SKM-1 treated with dmso at 0.1 percent for 144 hours (cell line): ENCODE measurements at regions not wholly inside any gene's neighbourhood (a gene's known extent, or its start where the extent isn't known, plus 50 kb on each side); places are given as distances from the start of the nearest gene placed in this dataset.
"Not testable (repeated sequence)": the region's sequence is repeated elsewhere in the genome, so short reads cannot be mapped to it uniquely, and the experiment has no call there.

ENCODE experiments used
- DNase-seq: peaks from one replicate; lab custom pipeline; 2025; ENCODE audit not compliant: unreplicated experiment; lab: John Stamatoyannopoulos, UW

DNA sequence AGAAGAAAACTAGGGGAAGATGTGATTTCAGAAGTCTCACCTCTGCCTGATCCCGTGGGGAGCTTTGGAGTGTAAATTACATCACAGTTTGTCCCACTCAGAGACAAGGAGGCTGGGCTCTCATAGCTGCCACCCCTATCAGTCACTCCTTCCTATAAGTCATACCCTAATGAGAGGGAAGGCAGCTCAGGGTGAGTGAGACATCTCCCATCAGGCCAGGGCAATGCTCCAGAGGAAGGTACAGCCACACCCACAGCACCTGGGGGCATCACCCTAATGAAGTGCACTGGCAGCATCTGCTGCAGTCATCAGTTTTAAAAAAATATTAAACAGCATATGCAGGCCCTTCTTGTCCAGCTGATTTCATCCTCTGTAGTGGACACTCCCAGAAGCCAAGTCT, 223.1 kb upstream of the NBPF12 start:
- not testable (repeated sequence) for DNase-seq

DNA sequence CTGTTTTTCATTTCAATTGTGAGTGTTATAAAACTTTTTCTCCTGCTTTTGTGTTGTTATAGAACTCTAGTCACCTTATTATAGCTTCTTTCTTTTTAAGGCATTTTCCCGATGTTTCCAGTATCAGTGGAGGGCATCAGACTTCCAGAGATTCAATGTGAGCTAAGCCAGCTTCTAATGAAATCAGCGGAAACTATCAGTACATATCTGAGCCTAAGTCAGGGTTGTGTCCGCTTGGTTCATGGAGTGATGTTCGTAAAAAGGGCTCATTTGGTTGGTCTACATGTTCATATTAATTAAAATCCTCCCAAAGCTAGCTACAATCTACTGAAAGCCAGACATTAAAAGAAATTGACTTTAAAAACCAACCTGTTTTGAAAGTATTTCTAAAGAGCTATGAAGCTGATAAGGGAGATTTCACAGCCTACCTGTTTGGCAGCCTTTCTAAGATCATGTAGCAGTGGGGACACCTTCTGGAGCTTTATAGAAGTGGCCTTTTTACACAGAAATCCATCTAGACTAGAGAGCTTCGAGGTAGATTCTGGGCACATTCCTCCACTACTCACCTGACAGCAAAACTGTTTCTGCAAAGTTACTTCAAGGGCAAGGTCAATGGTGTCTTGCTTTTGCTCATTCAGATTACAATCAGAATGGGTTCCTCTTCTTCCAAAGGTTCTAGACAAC, 227.1 kb upstream of the NBPF12 start:
- peak; percentile 23 for DNase-seq

DNA sequence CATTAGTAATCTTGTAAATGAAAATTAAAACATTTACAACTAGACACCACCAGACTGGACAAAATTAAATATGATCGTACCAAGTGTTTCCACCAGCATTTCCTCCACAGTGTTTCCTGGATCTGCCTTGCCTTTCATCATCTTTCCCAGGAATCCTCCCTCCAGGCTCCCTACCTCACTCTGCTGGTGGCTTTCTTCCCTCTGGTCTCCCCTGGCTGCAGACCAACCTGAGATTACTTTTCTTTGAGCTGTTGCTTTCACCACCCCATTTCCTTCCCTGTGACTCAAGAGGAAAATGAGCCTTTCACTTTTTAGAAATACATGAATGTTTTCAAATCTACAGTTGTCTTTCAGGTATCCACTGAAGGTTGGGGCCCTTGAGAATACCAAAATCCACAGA, 228.8 kb upstream of the NBPF12 start:
- not testable (repeated sequence) for DNase-seq

DNA sequence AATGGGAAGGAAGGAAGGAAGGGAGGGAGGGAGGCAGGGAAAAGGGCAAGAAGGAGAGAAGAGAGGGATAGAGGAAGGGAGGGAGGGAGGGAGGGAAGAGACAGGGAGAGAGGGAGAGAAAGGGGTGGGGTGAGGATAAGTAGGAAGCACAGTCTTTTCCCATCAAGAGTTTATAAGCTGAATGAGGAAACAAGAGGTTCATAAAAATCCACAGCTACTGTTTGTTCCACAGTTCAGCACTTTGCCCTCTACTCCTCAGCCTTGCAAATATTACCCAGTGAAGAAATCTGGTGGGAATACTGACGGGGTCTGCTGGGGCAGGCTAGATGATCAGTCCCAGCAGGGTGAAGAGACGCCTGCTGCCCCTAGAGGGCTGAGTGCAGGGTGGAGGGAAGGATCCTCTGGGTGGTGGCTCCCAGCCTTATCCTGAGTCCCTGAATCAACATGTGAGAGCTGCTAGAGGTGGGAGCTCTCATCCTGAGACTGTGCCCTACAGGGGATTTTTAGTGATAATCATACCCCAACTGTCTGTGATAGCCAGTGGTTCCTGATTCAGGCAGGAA, 233.9 kb upstream of the NBPF12 start:
- DNase-seq = not testable (repeated sequence)

DNA sequence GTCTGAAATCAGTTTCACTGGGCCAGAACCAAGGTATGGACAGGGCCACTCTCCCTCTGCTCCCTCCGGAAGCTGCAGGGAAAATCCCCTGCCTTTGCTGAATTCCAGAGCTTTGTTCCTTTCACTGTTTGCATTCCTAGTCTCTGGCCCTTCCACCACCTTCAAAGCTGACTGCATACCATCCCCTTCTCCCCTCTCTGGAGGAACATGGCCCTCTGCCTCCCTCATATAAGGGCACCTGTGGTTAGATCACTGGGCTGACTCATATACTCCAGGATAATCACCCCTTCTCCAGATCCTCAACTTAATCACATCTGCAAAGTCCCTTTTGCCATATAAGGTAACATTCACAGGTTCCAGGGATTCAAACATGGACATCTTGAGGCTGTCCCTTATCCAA, 236.8 kb upstream of the NBPF12 start:
- DNase-seq = not testable (repeated sequence)

DNA sequence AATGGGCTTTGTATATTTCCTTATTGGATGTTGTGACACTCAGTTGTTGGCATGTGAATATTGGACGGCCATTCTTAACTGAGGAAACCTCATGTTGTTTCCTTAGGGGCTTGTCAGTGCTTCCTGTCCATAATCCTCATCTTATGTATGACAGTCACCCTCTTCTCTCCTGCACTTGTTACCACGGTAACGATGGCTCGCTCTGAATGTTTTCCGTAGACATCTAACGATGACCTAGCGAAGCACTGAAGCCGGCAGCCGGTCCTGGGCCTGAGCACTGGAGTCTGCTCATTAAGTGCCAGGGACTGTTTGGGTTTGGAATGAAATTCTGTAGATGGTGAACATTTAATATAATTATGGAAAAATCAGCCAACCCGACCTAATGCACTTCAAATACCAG, 242.7 kb upstream of the NBPF12 start:
- not testable (repeated sequence) for DNase-seq

DNA sequence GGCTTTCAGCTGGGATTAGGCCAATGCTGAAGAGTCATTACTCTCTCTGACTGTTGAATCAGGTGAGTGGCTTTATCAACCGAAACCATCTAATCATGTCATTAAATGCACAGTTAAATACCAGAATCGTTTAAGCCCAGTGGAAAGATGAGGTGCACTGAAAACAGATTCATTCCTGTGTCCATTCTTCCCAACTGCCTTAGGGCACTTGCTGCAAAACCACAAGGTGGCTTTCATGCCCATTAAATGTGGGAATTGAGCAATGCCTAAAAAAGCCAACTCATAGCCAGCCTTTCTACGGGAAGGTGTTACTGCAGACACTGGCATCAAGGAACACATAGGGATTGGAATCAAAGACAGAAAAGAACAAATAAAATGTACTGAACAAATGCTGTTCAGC, 246.3 kb upstream of the NBPF12 start:
- not testable (repeated sequence) for DNase-seq

DNA sequence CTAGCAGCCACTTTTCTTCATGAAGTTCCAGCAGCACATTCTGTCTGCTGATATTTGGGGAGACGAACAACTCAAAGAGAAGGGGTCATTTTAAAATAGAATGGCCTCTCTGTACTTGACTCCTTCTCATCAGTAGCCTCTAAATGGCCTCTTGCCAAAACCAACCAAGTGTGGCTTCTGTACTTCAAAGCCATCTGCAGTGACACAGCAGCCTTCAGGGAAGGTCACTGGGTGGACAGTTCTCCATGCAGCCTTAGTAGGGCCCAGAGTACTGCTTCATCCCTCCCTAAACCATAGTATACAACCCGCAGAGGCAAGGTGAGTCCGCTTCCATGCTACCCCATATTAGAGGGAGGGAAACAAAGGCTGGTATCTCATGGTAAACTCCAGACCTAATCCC, 249.2 kb upstream of the NBPF12 start:
- not testable (repeated sequence) for DNase-seq

DNA sequence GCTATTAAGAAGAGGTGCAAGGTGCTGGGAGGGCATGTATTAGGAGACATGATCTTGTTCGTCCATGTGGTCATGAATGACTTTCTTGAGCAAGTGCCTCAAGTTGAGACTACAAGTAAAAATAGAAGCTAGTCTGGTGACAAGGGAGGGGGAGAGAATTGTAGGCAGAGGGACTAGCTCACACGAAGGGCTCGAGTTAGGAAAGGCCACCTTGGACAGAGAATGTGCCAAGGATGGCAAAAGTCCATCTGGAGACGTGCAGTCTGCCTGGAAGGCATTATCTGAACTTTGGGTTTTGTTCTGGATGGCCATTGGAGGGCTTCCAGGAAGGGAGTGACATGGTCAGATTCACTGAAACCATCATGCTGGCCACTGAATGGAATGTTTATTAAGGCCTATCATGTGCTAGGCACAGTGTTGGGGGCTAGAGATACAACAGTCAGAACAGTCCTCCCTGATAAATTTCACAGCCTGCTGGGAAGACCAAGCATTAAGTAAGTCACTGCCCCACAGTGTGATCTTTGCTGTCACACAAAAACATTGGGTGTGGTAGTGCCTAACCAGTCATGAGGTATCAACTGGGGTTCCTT, 251.3 kb upstream of the NBPF12 start:
- not testable (repeated sequence) for DNase-seq

DNA sequence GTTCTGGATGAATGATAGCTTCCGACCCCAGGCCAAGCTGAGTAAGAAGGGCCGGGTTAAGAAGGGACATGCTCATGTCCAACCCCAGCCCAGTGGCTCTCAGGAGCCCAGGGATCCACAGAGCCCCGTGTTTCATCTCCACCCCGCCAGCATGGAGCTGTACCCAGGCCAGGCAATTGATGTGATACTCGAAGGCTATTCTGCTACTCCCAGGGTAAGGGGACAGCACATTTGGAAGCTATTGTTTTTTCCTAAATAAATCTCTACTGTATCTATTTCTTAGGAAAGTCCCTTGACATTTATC, 255.0 kb upstream of the NBPF12 start:
- DNase-seq = not testable (repeated sequence)

DNA sequence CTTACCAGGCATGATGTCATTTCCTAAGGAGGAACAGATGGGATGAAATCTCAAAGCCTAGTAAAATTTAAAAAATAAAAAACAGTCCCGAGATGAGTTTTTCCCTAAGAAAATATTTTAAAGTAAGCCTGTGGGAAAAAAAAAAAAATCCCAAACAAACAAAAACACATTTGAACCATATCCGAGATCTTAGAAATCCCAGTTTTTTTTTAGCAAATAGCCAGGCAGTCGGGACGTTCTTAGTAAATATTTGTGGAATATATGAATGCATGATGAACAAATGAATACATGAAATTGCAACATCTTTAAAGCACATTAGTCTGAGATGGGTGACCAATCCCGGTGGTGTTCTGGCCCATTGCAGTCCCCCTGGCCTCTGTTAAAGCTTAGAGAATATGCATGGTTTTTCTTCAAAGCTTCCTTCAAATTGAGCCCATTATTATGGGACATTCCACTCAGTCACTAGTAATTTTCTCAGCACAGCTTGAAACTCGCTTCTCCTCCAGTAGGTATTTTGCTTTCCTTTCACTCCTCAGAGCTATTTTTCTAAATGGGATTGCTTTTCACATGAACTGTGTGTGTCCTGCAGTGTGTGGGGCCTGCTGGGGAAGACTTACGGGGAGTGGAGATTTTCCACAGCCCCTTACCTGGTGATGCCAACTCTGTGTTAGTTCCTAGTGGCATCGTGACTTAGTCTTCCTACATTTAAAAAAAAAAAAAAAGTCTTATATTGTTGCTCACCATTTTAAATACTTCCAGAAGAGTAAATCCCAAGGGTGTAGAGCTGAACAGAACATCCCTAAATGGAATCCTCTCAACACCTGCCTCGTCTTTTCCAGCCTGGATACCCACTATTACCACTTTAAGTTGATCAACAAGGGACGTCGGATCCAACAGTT, 255.6 kb upstream of the NBPF12 start:
- DNase-seq = not testable (repeated sequence)

DNA sequence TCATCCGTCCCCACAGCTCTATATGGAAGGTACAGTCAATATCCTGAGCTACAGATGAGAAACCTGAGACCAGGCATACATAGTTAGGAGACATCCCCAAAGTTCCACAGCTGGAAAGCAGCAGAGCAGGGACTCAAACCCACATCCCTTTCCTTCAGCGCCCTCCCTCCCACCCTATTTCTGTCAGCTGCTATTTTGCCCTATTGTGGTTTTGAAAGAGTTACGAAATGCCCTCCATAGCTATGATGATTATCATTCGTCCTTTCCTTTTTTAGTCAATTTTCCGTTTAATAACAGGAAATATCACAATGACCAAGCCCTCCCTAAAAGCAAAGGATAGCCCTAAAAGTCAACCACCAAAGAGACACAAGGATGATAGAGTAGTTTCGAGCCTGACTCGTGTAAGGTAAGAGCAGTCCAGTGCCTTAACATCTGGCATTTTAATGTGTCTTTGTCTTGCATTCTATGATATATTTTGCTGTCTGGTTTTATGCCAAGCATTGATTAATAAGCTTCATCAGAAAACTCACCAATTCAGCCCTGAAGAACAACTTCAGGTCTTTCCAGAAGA, 264.3 kb upstream of the NBPF12 start:
- peak; percentile 62 for DNase-seq

DNA sequence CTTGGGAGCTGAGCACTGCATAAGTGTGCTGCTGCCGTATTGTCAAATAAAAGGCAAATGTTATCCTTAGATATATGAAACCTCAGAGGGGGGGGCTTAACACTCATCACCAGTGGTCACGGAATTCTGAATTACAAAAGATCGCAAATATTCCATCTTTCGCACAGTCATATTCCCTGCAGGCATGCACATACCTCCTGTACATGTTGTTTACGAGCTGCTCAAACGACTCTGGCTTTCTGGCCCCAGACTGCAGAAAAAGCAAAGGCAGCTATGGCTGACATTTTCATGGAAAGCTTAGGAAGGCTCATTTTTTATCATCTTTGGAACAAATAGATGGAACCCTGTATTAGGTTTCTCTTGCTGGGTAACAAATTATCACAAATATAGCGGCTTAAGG, 265.5 kb upstream of the NBPF12 start:
- not testable (repeated sequence) for DNase-seq

DNA sequence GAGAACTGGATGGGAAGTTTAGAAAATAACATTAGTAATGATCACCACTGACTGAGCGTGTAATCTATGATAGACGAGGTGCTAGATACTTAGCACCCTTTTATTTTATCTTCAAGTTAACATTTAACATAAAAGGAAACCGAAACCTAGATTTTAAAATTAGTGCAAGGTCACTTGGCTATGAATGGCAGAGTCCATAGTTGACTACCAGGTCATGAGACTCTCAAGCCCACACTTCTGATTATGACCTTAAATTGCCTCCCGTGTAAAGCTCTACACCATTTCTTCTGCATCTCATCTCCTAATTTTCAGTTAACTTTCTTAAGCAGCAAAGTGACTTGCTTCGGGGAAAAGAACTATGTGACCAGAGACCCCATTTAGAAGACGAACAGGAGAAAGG, 266.5 kb upstream of the NBPF12 start:
- not testable (repeated sequence) for DNase-seq

DNA sequence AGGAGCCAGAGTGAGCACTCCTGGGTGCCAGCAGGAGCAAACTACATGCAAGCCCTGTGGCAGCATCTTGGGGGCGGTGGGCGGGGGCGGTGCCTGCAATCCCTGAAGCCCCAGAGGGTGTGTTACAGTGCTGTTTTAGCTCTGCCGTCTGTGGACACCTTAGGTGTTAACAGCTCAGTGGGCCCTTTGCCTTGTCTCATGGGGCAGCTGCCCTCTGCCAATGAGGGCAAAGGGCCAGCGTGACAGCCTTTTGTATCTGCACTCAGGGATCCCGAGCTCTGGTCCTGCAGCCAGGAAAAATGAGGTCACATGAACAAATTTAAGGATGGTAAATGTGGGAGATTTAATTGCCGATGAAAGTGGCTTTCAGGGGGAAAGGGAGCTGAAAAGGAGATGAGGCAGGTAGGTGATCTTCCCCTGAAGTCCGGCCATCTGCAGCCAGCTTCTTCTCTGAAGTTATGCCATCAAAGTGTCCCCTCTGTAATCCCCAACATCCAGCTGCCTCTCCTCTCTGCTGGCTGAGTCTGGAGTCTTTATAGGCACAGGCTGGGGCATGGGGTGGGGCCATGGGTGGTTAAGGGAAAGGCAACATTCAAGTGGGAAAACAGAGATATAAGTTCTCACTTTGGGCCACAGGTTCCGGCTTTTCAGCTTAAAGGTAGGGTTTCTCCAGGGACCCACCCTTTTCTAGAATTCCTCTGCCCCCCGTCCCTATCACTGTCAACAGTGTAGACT, 267.1 kb upstream of the NBPF12 start:
- not testable (repeated sequence) for DNase-seq

DNA sequence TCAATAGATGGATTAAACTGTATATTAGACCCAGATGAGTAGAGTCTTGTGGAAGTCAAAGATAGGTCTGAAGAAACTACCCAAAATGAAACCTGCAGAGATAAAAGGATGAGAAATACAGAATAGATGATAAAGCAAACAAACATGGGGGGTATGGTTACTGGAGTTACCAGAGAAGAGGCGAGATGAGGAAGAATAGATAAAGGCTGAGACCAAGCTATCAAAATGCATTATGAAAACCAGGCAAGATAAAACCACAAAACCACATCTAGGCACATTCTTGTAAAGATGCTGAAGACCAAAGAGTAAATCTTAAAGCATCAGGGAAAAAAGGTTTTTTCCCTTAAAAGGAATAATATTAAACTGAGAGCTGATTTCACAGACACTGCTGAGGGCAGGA, 271.8 kb upstream of the NBPF12 start:
- DNase-seq = not testable (repeated sequence)

DNA sequence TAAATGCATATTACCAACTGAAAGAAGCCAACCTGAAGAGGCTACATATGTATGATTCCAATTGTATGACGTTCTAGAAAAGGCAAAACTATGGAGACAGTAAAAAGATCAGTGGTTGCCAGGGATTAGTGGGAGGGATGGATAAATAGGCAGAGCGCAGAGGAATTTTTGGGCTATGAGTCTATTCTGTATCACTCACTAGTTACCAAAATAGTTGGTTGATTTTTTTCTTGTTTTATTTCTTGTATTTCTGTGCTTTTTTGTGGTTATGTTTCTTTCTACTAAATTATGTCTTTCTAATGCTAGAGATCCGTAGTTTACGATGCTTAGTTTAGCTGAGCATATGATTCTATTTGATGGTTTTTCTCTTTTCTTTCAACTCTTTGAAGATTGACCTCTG, 277.9 kb upstream of the NBPF12 start:
- not testable (repeated sequence) for DNase-seq

DNA sequence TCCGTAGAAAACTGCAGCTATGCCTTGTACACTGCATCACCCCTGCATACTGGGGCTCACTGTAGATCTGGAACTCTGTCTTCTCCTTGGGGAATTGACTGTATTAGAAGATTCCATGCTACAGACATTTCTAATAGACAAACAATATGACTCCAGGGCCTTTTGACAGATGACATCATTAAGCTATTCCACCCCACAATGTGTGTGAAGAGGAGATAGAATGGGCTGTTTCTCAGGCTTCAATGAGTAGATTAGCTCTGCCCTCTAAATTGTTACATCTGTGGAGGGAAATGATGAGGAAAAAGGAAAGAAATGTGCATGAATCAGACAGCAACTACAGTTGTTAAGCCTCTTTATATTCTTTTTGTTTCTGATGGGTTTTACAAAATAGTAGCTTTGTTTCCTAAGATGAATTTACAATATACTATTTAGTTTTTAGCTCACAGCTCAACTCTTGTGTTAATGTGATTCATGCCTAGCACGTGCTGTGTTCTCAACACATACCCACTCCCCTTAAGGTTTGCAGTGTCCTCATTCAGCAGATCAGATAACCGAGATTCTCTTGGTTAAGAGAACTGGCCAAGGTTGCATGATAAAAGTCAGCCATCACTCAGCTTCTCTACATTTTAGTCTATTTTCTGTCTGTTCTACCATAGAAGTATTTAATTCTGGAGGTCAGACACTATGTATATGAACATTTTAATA, 281.6 kb upstream of the NBPF12 start:
- not testable (repeated sequence) for DNase-seq

DNA sequence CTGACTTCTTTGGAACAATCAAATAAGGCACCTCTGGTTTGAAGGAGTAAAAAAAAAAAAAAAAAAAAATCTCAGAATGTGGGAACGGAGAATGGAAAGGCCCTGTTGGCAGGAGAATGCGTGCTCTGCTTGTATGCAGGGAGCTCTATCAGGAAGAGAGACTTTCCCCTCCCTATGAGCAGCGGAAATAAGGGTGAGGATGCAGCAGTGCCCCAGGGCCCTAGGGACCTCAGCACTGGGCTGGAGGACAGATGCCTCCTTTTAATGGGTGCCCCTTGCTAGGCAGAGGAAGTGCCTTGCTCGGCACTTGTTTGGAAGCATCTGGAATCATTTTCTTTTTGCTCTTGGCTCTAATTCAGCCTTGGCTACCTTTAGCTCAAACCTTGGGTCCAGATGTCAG, 283.4 kb upstream of the NBPF12 start:
- DNase-seq = not testable (repeated sequence)

DNA sequence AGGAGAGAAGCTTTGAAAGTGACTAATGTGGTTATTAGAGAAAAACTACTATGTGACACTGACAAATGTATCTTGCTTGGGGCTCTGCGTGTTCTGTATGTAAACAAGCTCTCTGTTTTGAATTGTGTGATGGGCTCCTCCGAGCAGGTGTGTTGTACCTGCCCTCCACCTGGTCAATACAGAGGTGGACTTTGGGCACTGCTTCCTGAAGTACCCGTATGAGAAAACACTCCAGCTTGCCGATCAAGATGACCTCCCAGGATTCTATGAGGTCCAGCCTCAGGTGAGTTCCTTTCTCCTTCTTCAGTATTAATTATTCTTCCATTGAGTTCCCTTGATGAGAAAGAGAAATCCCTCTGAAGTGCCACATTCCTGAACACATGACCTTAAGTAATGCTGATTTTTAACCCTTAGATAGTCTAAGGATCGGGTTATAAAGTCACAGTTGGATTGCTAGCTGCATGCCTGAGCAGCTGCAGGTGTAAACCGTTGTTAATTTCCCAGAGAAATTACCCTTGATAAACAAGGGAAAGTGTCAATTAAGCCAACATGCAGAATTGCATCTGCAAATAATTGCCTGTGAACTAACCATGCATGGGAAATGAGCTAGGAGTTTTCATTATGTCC, 292.0 kb upstream of the NBPF12 start:
- DNase-seq = not testable (repeated sequence)
